Astrocyte (in vitro differentiated cells and primary cell): ENCODE measurements at regions not wholly inside any gene's neighbourhood (a gene's known extent, or its start where the extent isn't known, plus 50 kb on each side); places are given as distances from the start of the nearest gene placed in this dataset.

Source experiments
- CTCF ChIP-seq: IDR thresholded peaks from 2 replicates; pipeline ENCODE4 v1.5.1; 2011; ENCODE audit warnings: low read depth, mild to moderate bottlenecking, inconsistent platforms, low read length, moderate library complexity; ENCODE audit not compliant: insufficient read depth
- EZH2 ChIP-seq: IDR thresholded peaks from 2 replicates; pipeline ENCODE4 v1.6.1; 2012; ENCODE audit warnings: mild to moderate bottlenecking, low read length, inconsistent platforms; ENCODE audit not compliant: insufficient read depth

- TF ChIP-seq CTCF (no peak), EZH2 (no peak)
Observed at GRCh38 chr1:83715550-83715949, 283.4 kb downstream of the TTLL7 start.
